Mesothelial cell of epicardium (in vitro differentiated cells): ENCODE measurements at regions not wholly inside any gene's neighbourhood (a gene's known extent, or its start where the extent isn't known, plus 50 kb on each side); places are given as distances from the start of the nearest gene placed in this dataset.

ENCODE experiments used
- DNase-seq, 2 experiments: peaks; one replicate each; pipeline ENCODE4 v3.0.0; 2021; ENCODE audit warnings: low spot score in 2 of 2; ENCODE audit not compliant: unreplicated experiment in 2 of 2
- H3K27ac Mint-ChIP-seq: 2 replicates; pipeline ENCODE4 v1.8.0; 2021; ENCODE audit warnings: mixed read lengths
- H3K27me3 Mint-ChIP-seq: 2 replicates; pipeline ENCODE4 v1.8.0; 2021; ENCODE audit warnings: low read depth, mixed read lengths
- H3K36me3 Mint-ChIP-seq: 2 replicates; pipeline ENCODE4 v1.8.0; 2021; ENCODE audit warnings: mixed read lengths
- H3K4me1 Mint-ChIP-seq: 2 replicates; pipeline ENCODE4 v1.8.0; 2021; ENCODE audit warnings: mixed read lengths
- H3K4me3 Mint-ChIP-seq: 2 replicates; pipeline ENCODE4 v1.8.0; 2021; ENCODE audit warnings: mild to moderate bottlenecking, moderate library complexity, mixed read lengths
- H3K9me3 Mint-ChIP-seq: 2 replicates; pipeline ENCODE4 v1.8.0; 2021; ENCODE audit warnings: mixed read lengths
- TF ChIP-seq, protein P1 (sequence below): fragments of 200-600 bp; sonication (generic); IDR thresholded peaks from one replicate; pipeline ENCODE4 v1.5.0; 2021; ENCODE audit warnings: antibody characterized with exemption; ENCODE audit not compliant: unreplicated experiment

DNA sequence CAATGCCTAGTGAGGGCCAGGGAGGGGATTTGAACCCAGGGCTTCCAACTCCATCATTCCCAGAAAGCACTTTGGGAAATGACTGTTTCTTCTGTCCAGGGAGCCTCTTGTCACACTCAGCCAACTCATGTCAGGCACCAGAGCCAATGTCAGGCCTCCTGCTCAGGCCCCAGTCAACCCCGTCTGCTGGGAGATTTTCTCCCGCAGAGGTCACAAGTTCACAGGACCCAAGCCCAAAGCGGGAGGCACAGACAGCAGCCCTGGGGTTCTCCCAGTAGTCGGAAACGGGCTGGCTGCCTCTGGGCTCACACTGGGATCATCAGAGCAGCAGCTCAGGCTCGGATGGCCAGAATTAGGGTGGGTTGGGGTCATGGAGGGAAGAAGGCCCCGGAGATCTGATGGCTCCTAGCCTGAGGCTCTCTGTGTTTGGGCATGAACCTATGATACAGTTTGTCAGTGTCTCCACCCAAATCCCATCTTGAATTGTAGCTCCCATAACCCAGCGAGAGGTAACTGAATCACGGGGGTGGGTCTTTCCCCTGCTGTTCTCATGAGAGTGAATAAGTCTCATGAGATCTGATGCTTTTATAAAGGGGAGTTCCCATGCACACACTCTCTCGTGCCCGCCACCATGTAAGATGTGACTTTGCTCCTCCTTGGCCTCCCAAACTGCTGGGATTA is 255.5 kb downstream of the PARN start:
- H3K9me3 Mint-ChIP-seq, result no peaks in the 10 kb centered on the region
- H3K4me1 Mint-ChIP-seq, result no peaks in the 10 kb centered on the region
- TF ChIP-seq, protein P1, sequence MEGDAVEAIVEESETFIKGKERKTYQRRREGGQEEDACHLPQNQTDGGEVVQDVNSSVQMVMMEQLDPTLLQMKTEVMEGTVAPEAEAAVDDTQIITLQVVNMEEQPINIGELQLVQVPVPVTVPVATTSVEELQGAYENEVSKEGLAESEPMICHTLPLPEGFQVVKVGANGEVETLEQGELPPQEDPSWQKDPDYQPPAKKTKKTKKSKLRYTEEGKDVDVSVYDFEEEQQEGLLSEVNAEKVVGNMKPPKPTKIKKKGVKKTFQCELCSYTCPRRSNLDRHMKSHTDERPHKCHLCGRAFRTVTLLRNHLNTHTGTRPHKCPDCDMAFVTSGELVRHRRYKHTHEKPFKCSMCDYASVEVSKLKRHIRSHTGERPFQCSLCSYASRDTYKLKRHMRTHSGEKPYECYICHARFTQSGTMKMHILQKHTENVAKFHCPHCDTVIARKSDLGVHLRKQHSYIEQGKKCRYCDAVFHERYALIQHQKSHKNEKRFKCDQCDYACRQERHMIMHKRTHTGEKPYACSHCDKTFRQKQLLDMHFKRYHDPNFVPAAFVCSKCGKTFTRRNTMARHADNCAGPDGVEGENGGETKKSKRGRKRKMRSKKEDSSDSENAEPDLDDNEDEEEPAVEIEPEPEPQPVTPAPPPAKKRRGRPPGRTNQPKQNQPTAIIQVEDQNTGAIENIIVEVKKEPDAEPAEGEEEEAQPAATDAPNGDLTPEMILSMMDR, result no peak
- no peaks in the 10 kb centered on the region for H3K36me3 Mint-ChIP-seq
- DNase-seq, result no peak
- no peak overlapping the region for H3K27ac Mint-ChIP-seq
- no peak overlapping the region for H3K4me3 Mint-ChIP-seq
- peaks cover 4% of the 10 kb centered on the region for H3K27me3 Mint-ChIP-seq

DNA sequence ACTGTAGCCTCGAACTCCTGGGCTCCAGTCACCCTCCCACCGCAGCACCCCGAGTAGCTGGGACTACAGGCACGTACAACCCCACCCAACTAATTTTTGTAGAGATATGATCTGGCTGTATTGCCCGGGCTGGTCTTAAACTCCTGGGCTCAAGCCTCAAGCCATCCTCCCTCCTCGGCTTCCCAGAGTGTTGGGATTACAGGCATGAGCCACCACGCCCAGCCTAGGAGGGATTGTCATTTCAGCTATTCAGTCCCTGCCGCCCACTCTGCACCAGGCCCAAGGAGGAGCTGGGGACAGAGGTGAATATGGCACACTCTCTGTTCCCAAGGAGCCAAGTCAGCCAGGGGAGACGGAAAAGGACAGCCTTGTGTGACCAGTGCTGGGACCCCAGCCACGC is 256.2 kb downstream of the PARN start:
- no peak for DNase-seq
- Mint-ChIP-seq H3K4me1 (no peaks in the 10 kb centered on the region), H3K9me3 (no peaks in the 10 kb centered on the region), H3K4me3 (no peak overlapping the region), H3K36me3 (no peaks in the 10 kb centered on the region), H3K27me3 (peaks cover 8% of the 10 kb centered on the region), H3K27ac (no peak overlapping the region)
- TF ChIP-seq, protein P1, result no peak

- DNase-seq, result no peak
- H3K9me3 Mint-ChIP-seq, result no peaks in the 10 kb centered on the region
- TF ChIP-seq, protein P1, result no peak
These were observed 256.7 kb downstream of the PARN start for GRCh38 chr16:14373406-14373805.

DNA sequence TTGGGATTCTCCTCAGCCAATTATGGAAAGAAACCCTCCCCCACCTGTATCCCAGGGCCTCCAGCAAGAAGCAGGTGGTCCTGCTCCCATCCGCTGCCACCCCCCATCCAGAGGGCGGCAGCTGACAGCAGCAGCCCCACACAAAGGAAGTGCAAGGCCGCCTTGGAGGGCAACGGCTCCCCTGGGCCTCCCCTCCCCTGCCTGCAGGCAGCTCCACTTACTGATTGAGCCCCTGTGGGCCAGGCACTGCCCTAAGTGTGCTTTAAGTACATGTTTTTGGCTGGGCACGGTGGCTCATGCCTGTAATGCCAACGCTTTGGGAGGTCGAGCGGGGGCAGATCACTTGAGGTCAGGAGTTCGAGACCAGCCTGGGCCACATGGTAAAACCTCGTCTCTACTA is 257.6 kb downstream of the PARN start:
- Mint-ChIP-seq H3K27me3 (peaks cover 11% of the 10 kb centered on the region), H3K4me1 (no peaks in the 10 kb centered on the region), H3K9me3 (no peaks in the 10 kb centered on the region), H3K4me3 (no peak overlapping the region), H3K36me3 (no peaks in the 10 kb centered on the region), H3K27ac (no peak overlapping the region)
- DNase-seq, result no peak
- TF ChIP-seq, protein P1, result no peak

More at GRCh38 chr16:14373406-14373805, 256.7 kb downstream of the PARN start:
- H3K27ac Mint-ChIP-seq, result no peak overlapping the region
- H3K27me3 Mint-ChIP-seq, result peaks cover 11% of the 10 kb centered on the region
- no peaks in the 10 kb centered on the region for H3K36me3 Mint-ChIP-seq
- H3K4me3 Mint-ChIP-seq, result no peak overlapping the region
- no peaks in the 10 kb centered on the region for H3K4me1 Mint-ChIP-seq

GRCh38 chr16:14371778-14372431 is 258.2 kb downstream of the PARN start:
- TF ChIP-seq, protein P1, result no peak

More at GRCh38 chr16:14371778-14372431, 258.2 kb downstream of the PARN start:
- H3K27me3 Mint-ChIP-seq, result peaks cover 11% of the 10 kb centered on the region
- no peak overlapping the region for H3K27ac Mint-ChIP-seq
- no peak overlapping the region for H3K4me3 Mint-ChIP-seq
- no peaks in the 10 kb centered on the region for H3K36me3 Mint-ChIP-seq
- no peak for DNase-seq
- no peaks in the 10 kb centered on the region for H3K9me3 Mint-ChIP-seq
- no peaks in the 10 kb centered on the region for H3K4me1 Mint-ChIP-seq
